ENCODE measurements at regions not wholly inside any gene's neighbourhood (a gene's known extent, or its start where the extent isn't known, plus 50 kb on each side); places are given as distances from the start of the nearest gene placed in this dataset.

DNA sequence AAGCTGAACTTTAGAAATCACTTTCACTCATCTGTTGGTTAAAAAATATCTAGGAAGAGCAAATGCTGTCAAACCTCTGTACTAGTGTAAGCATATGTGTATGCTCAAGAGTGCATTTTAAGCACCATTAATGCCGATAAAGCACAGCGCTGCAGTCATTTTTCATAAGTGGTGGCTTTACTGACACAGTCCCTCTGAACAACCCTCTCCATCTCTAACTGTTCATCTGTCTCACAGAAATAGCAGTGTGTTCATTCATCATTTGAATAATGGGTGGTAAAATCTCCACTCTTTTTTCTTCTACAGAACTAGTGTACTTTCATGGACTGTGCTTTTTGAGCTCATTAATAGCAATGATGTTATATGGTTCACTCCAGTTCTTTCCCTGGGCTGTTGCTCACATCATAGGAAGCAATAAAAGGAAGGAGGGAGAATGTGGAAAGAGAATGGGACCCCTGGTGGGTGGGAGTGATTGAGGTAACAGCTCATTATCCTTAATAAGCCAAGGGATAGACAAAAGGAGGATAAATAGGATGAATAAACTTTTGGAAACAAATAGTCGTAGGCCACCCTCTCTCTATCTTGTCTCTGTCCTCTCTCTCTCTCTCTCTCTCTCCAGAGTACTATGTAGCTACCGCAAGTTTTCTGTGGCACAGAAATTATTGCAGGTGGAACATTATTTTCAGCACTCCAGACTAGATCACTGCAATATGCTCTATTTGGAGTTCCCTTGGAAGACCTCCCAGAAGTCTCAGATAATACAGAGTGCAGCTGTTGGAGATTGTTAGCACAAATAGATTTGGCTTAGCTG is 117.9 kb upstream of the PRDM9 start:
- H3K9me3 ChIP-seq: no peaks in the 10 kb centered on the region
- intact Hi-C loops (cut with micrococcal nuclease; ENCODE audit: unreplicated experiment): no loop called here
- POLR2A ChIA-PET: no interaction called here
- CTCF ChIA-PET: no interaction called here
- H3K27ac Mint-ChIP-seq (ENCODE audit: unreplicated experiment): no peak overlapping the region
- H3K4me1 Mint-ChIP-seq (ENCODE audit: low read depth, unreplicated experiment): no peaks in the 10 kb centered on the region
- no peak overlapping the region for H3K4me3 ChIP-seq (ENCODE audit: low read depth, low read length)
- DNase-seq: no peak
- no peaks in the 10 kb centered on the region for H3K27me3 Mint-ChIP-seq (ENCODE audit: insufficient read depth, unreplicated experiment)
- BruUV-seq (replicated peaks): no TSS peak
- no peaks in the 10 kb centered on the region for H3K27me3 ChIP-seq (replicated peaks; ENCODE audit: control insufficient read depth, insufficient read depth, low read length)
- H3K36me3 Mint-ChIP-seq (ENCODE audit: insufficient read depth, unreplicated experiment): no peaks in the 10 kb centered on the region
- H3K9me3 Mint-ChIP-seq (ENCODE audit: unreplicated experiment): peaks cover 2% of the 10 kb centered on the region
- TF ChIP-seq, protein P1, sequence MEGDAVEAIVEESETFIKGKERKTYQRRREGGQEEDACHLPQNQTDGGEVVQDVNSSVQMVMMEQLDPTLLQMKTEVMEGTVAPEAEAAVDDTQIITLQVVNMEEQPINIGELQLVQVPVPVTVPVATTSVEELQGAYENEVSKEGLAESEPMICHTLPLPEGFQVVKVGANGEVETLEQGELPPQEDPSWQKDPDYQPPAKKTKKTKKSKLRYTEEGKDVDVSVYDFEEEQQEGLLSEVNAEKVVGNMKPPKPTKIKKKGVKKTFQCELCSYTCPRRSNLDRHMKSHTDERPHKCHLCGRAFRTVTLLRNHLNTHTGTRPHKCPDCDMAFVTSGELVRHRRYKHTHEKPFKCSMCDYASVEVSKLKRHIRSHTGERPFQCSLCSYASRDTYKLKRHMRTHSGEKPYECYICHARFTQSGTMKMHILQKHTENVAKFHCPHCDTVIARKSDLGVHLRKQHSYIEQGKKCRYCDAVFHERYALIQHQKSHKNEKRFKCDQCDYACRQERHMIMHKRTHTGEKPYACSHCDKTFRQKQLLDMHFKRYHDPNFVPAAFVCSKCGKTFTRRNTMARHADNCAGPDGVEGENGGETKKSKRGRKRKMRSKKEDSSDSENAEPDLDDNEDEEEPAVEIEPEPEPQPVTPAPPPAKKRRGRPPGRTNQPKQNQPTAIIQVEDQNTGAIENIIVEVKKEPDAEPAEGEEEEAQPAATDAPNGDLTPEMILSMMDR (IDR thresholded peaks at IDR 0.05; ENCODE audit: insufficient read depth in 1 of 2, low read depth in 1 of 2, low read length in 1 of 2, severe bottlenecking in 1 of 2, unreplicated experiment in 1 of 2): no peak
- no peaks in the 10 kb centered on the region for H3K36me3 ChIP-seq (ENCODE audit: control insufficient read depth, insufficient read depth, low read length)
- no peaks in the 10 kb centered on the region for H3K4me1 ChIP-seq
- no peak overlapping the region for H3K4me3 Mint-ChIP-seq (ENCODE audit: unreplicated experiment)

DNA sequence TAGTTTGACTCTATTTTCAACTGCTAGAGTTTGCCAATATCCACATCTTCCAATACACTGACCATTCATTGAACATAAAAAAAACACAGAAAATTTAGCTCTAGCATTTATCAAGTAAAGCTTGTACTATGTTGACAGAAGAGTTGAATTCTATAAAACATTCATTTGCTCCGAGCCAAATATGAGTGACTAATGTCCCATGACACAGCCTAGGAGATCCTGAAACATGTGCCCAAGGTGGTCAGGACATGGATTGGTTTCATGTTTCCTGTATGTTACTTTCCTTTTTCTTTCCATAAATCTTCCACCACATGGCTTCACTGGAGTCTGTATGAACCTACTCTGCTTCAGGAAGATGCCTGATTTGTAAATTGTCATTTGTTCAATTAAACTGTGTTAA is 122.4 kb upstream of the PRDM9 start:
- Histone ChIP-seq H3K27me3 (replicated peaks; ENCODE audit: control insufficient read depth, insufficient read depth, low read length) (no peaks in the 10 kb centered on the region), H3K9me3 (no peaks in the 10 kb centered on the region), H3K4me3 (ENCODE audit: low read depth, low read length) (no peak overlapping the region), H3K36me3 (ENCODE audit: control insufficient read depth, insufficient read depth, low read length) (no peaks in the 10 kb centered on the region), H3K4me1 (no peaks in the 10 kb centered on the region)
- TF ChIP-seq, protein P1 (IDR thresholded peaks at IDR 0.05; ENCODE audit: insufficient read depth in 1 of 2, low read depth in 1 of 2, low read length in 1 of 2, severe bottlenecking in 1 of 2, unreplicated experiment in 1 of 2): no peak
- H3K4me1 Mint-ChIP-seq (ENCODE audit: low read depth, unreplicated experiment): no peaks in the 10 kb centered on the region
- CTCF ChIA-PET: no interaction called here
- no peaks in the 10 kb centered on the region for H3K9me3 Mint-ChIP-seq (ENCODE audit: unreplicated experiment)
- POLR2A ChIA-PET: no interaction called here
- H3K36me3 Mint-ChIP-seq (ENCODE audit: insufficient read depth, unreplicated experiment): no peaks in the 10 kb centered on the region
- DNase-seq: no peak
- BruUV-seq (replicated peaks): no TSS peak
- H3K27ac Mint-ChIP-seq (ENCODE audit: unreplicated experiment): no peak overlapping the region
- no peak overlapping the region for H3K4me3 Mint-ChIP-seq (ENCODE audit: unreplicated experiment)
- intact Hi-C loops (cut with micrococcal nuclease; ENCODE audit: unreplicated experiment): no loop called here
- H3K27me3 Mint-ChIP-seq (ENCODE audit: insufficient read depth, unreplicated experiment): no peaks in the 10 kb centered on the region

DNA sequence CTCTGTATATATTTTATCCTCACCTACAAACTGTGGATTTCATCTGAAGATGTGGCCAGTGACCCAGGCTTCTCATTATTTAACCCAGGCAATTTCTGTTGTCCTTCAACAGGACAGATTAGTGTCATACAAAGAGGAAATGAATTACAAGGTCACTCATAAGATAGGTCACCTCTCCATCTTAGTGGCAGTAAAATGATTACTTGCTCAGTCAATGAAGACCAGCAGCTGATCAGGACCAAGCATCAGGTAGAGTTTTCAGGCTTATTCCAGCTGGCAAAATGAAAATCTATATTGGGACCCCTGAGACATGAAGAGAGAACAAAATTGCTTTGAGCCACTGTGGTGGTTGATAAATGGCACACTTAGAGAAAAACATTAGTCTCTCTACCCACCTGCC is 135.2 kb upstream of the PRDM9 start:
- Histone ChIP-seq H3K4me3 (ENCODE audit: low read depth, low read length) (no peak overlapping the region), H3K4me1 (no peaks in the 10 kb centered on the region), H3K36me3 (ENCODE audit: control insufficient read depth, insufficient read depth, low read length) (no peaks in the 10 kb centered on the region), H3K27me3 (replicated peaks; ENCODE audit: control insufficient read depth, insufficient read depth, low read length) (no peaks in the 10 kb centered on the region), H3K9me3 (no peaks in the 10 kb centered on the region)
- ChIA-PET POLR2A (no interaction called here), CTCF (no interaction called here)
- Mint-ChIP-seq H3K4me1 (ENCODE audit: low read depth, unreplicated experiment) (no peaks in the 10 kb centered on the region), H3K27ac (ENCODE audit: unreplicated experiment) (no peak overlapping the region), H3K9me3 (ENCODE audit: unreplicated experiment) (no peaks in the 10 kb centered on the region), H3K27me3 (ENCODE audit: insufficient read depth, unreplicated experiment) (no peaks in the 10 kb centered on the region), H3K36me3 (ENCODE audit: insufficient read depth, unreplicated experiment) (no peaks in the 10 kb centered on the region), H3K4me3 (ENCODE audit: unreplicated experiment) (no peak overlapping the region)
- intact Hi-C loops (cut with micrococcal nuclease; ENCODE audit: unreplicated experiment): no loop called here
- no TSS peak for BruUV-seq (replicated peaks)
- DNase-seq: no peak
- TF ChIP-seq, protein P1 (IDR thresholded peaks at IDR 0.05; ENCODE audit: insufficient read depth in 1 of 2, low read depth in 1 of 2, low read length in 1 of 2, severe bottlenecking in 1 of 2, unreplicated experiment in 1 of 2): no peak

Data from Caco-2 (cell line).